Endothelial cell of umbilical vein (primary cell): ENCODE measurements at regions not wholly inside any gene's neighbourhood (a gene's known extent, or its start where the extent isn't known, plus 50 kb on each side); places are given as distances from the start of the nearest gene placed in this dataset.

Experiments
- BruUV-seq: library from RNA; stranded (reverse); fragments of 400-500 nt; replicated peaks from 2 replicates; lab custom pipeline; 2021; lab: Mats Ljungman, UMichigan
- CTCF ChIA-PET: fragments of 300-600, 350-600 bp; sonication (Branson Sonifier 250); formaldehyde crosslinking; loops from one replicate; lab custom pipeline; 2021; ENCODE audit warnings: antibody characterized with exemption, inconsistent platforms; lab: Charles Lee
- POLR2A ChIA-PET: fragments of 300-600, 350-600 bp; sonication (Branson Sonifier 250); formaldehyde crosslinking; loops from one replicate; lab custom pipeline; 2021; ENCODE audit warnings: antibody characterized with exemption, inconsistent platforms; lab: Charles Lee
- DNase-seq: peaks from one replicate; pipeline ENCODE4 v3.0.0-alpha.2; 2011; ENCODE audit warnings: low read depth, low spot score
- FAIRE-seq: peaks from 2 replicates; lab custom pipeline; 2011; peaks lifted over from hg19 to GRCh38; lab: Jason Lieb, UNC
- H2AFZ ChIP-seq: 2 replicates; pipeline ENCODE4 v1.6.0; 2012; ENCODE audit warnings: low read depth, low read length, control low read depth, inconsistent platforms
- H3K27ac ChIP-seq: 2 replicates; pipeline ENCODE4 v1.5.1; 2011; ENCODE audit warnings: low read depth, mild to moderate bottlenecking, control low read depth, low read length, moderate library complexity; ENCODE audit not compliant: insufficient read depth
- H3K27me3 ChIP-seq, 2 experiments: 2 replicates each; pipeline versions ENCODE4 v1.6.0 to v1.6.1; 2011; ENCODE audit warnings: low read length in 2 of 2, mixed read lengths in 1 of 2; ENCODE audit not compliant: control insufficient read depth in 2 of 2, insufficient read depth in 2 of 2
- H3K36me3 ChIP-seq, 2 experiments: 2 replicates in 1 of 2; 3 replicates in 1 of 2; pipeline ENCODE4 v1.5.1; 2011; ENCODE audit warnings: low read length in 2 of 2, mild to moderate bottlenecking in 1 of 2, moderate library complexity in 1 of 2; ENCODE audit not compliant: control insufficient read depth in 2 of 2, insufficient read depth in 2 of 2; ENCODE audit errors: extremely low read depth in 1 of 2
- H3K4me1 ChIP-seq: 3 replicates; pipeline ENCODE4 v1.5.1; 2011; ENCODE audit warnings: mild to moderate bottlenecking, low read length; ENCODE audit not compliant: control insufficient read depth, insufficient read depth; ENCODE audit errors: extremely low read depth
- H3K4me2 ChIP-seq: 2 replicates; pipeline ENCODE4 v1.6.1; 2011; ENCODE audit warnings: low read length, control low read depth, mixed read lengths; ENCODE audit not compliant: insufficient read depth
- H3K4me3 ChIP-seq, 3 experiments: fragments of 200-600 bp in 1 of 3; sonication (generic), shearing (Covaris generic) in 1 of 3; replicated peaks in 1 of 3; 2 replicates each; pipeline ENCODE4 v1.5.1; 2011 to 2016; ENCODE audit warnings: control low read depth in 3 of 3, low read length in 3 of 3, mild to moderate bottlenecking in 2 of 3, inconsistent platforms in 1 of 3, low read depth in 1 of 3, moderate library complexity in 1 of 3; ENCODE audit not compliant: insufficient read depth in 1 of 3
- H3K79me2 ChIP-seq: 2 replicates; pipeline ENCODE4 v1.6.0; 2012; ENCODE audit warnings: low read length, inconsistent platforms; ENCODE audit not compliant: control insufficient read depth, insufficient read depth
- H3K9ac ChIP-seq: replicated peaks from 2 replicates; pipeline ENCODE3; 2011; ENCODE audit warnings: low read length, control low read depth; ENCODE audit not compliant: insufficient read depth; ENCODE audit errors: extremely low read depth
- H3K9me1 ChIP-seq: replicated peaks from 3 replicates; pipeline ENCODE4 v1.6.0; 2011; ENCODE audit warnings: mild to moderate bottlenecking, low read length; ENCODE audit not compliant: control insufficient read depth, insufficient read depth; ENCODE audit errors: extremely low read depth
- H3K9me3 ChIP-seq: replicated peaks from 2 replicates; pipeline ENCODE4 v1.5.1; 2012; ENCODE audit warnings: low read length, inconsistent platforms; ENCODE audit not compliant: control insufficient read depth, insufficient read depth
- H4K20me1 ChIP-seq: replicated peaks from 2 replicates; pipeline ENCODE3; 2011; ENCODE audit warnings: mild to moderate bottlenecking, low read length; ENCODE audit not compliant: control insufficient read depth, insufficient read depth; ENCODE audit errors: extremely low read depth
- CTCF ChIP-seq, 2 donors: IDR thresholded peaks; 1 replicate in 1 of 2; 2 replicates in 1 of 2; pipeline ENCODE4 v1.5.1; 2011; ENCODE audit warnings: low read length in 2 of 2, mild to moderate bottlenecking in 2 of 2, moderate library complexity in 2 of 2, control low read depth in 1 of 2, inconsistent platforms in 1 of 2, low read depth in 1 of 2; ENCODE audit not compliant: insufficient read depth in 1 of 2; ENCODE audit errors: extremely low read depth in 1 of 2
- EZH2 ChIP-seq: IDR thresholded peaks from 2 replicates; pipeline ENCODE4 v1.6.1; 2012; ENCODE audit warnings: borderline replicate concordance, low read depth, mild to moderate bottlenecking, moderate library complexity, low read length, inconsistent platforms; ENCODE audit not compliant: severe bottlenecking
- FOS ChIP-seq: IDR thresholded peaks from 2 replicates; pipeline ENCODE4 v1.6.1; 2011; ENCODE audit warnings: mild to moderate bottlenecking, low read length, moderate library complexity, borderline replicate concordance; ENCODE audit not compliant: insufficient read depth
- GATA2 ChIP-seq: IDR thresholded peaks from 2 replicates; pipeline ENCODE4 v1.7.0; 2011; ENCODE audit warnings: low read depth, mild to moderate bottlenecking, moderate library complexity, mixed read lengths, low read length; ENCODE audit not compliant: insufficient read length, insufficient read depth
- JUN ChIP-seq: IDR thresholded peaks from 2 replicates; pipeline ENCODE4 v1.6.1; 2011; ENCODE audit warnings: borderline replicate concordance, low read depth; ENCODE audit not compliant: insufficient read length, insufficient read depth
- MAX ChIP-seq: IDR thresholded peaks from 2 replicates; pipeline ENCODE4 v1.6.1; 2011; ENCODE audit not compliant: insufficient read depth, insufficient read length
- MYC ChIP-seq: IDR thresholded peaks from one replicate; pipeline ENCODE4 v1.6.1; 2011; ENCODE audit warnings: mild to moderate bottlenecking, low read depth, low read length
- POLR2A ChIP-seq: IDR thresholded peaks from 2 replicates; pipeline ENCODE4 v1.6.1; 2012; ENCODE audit warnings: low read depth, mild to moderate bottlenecking, control low read depth, low read length
- POLR2AphosphoS5 ChIP-seq: IDR thresholded peaks from 2 replicates; pipeline ENCODE4 v1.6.1; 2012; ENCODE audit warnings: low read depth, mild to moderate bottlenecking, control low read depth, low read length, moderate library complexity; ENCODE audit not compliant: insufficient read depth
- dilution Hi-C: fragments of 300-500 bp; cut with MboI; formaldehyde crosslinking; loops from one replicate; pipeline ENCODE4 v1.15.0; 2019; ENCODE audit warnings: low sequenced_read_pairs; ENCODE audit not compliant: extremely low pct_ligation_motif_present
- intact Hi-C: fragments of 100-400 bp; cut with micrococcal nuclease; formaldehyde crosslinking; loops from one replicate; pipeline ENCODE4 v1.10.0; 2022

- dilution Hi-C loops (no loop called here), intact Hi-C loops (no loop called here)
- H3K79me2 ChIP-seq: no peaks in the 10 kb centered on the region
- H3K9me1 ChIP-seq: no peaks in the 10 kb centered on the region
- peaks cover 3% of the 10 kb centered on the region for H3K9me3 ChIP-seq
- H3K27me3 ChIP-seq: no peaks in the 10 kb centered on the region
- no peak overlapping the region for H3K4me3 ChIP-seq
- FAIRE-seq: no peak
- DNase-seq: no peak
- H3K4me1 ChIP-seq: no peaks in the 10 kb centered on the region
- BruUV-seq: no TSS peak
- no peak overlapping the region for H3K4me2 ChIP-seq
- H4K20me1 ChIP-seq: no peaks in the 10 kb centered on the region
- H3K9ac ChIP-seq: no peak overlapping the region
- ChIA-PET POLR2A (no interaction called here), CTCF (no interaction called here)
- no peak overlapping the region for H2AFZ ChIP-seq
- H3K36me3 ChIP-seq: no peaks in the 10 kb centered on the region
- no peak overlapping the region for H3K27ac ChIP-seq
- TF ChIP-seq POLR2AphosphoS5: no peak
- TF ChIP-seq EZH2: no peak
- no peak for TF ChIP-seq GATA2
- TF ChIP-seq MAX: no peak
- TF ChIP-seq POLR2A: no peak
- no peak for TF ChIP-seq CTCF (IDR thresholded peaks at IDR 0.05; ENCODE audit: extremely low read depth in 1 of 2, insufficient read depth in 1 of 2, low read depth in 1 of 2, low read length in 2 of 2)
- no peak for TF ChIP-seq MYC
- TF ChIP-seq JUN: no peak
- TF ChIP-seq FOS: no peak
These were observed 133.4 kb downstream of the OLFM1 start for GRCh38 chr9:135220601-135221575.
